ENCODE measurements at regions not wholly inside any gene's neighbourhood (a gene's known extent, or its start where the extent isn't known, plus 50 kb on each side); places are given as distances from the start of the nearest gene placed in this dataset.
"Not testable (repeated sequence)": the region's sequence is repeated elsewhere in the genome, so short reads cannot be mapped to it uniquely, and the experiment has no call there.

DNA sequence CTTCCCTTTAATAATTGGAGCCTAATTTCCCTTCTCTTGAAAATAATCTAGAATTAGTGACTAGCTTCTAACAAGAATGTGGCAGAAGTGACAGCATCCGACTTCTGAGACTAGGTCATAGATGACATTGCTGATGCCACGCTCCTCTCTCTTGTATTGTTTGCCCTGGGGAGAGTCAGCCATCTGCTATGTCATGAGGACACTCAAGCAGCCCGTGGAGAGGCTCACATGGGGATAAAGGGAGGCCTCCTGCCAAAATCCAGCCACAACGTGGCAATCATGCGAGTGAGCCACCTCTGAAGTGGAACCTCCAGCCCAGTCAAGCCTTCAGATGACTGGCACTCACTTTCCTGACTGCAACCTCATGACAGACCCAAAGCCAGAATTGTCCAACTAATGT is 54.2 kb upstream of the LRRK2 start:
- Histone ChIP-seq H3F3A (ENCODE audit: insufficient read depth, low read length) (no peaks in the 10 kb centered on the region), H3K27ac (ENCODE audit: low read depth, low read length, poor library complexity, severe bottlenecking) (no peak overlapping the region), H3K27me3 (ENCODE audit: insufficient read depth, low read length) (no peaks in the 10 kb centered on the region), H2AFZ (ENCODE audit: low read length) (peak overlapping the region; percentile 13; the same call in 1 of the 2 replicates), H3K4me2 (ENCODE audit: low read length) (no peak overlapping the region), H3K9me2 (ENCODE audit: low read depth, low read length) (no peaks in the 10 kb centered on the region), H3K4me1 (ENCODE audit: insufficient read depth, low read length, severe bottlenecking) (peaks cover 10% of the 10 kb centered on the region), H3K36me3 (ENCODE audit: insufficient read depth, low read length) (no peaks in the 10 kb centered on the region), H4K20me1 (ENCODE audit: insufficient read depth, low read length) (no peaks in the 10 kb centered on the region), H3K9me3 (ENCODE audit: low read length) (0 out of 2 replicates have a peak, but pooled peaks cover 2% of the 10 kb centered on the region), H3K79me2 (ENCODE audit: insufficient read depth, low read length) (no peaks in the 10 kb centered on the region), H3K4me3 (ENCODE audit: low read depth, low read length, poor library complexity, severe bottlenecking) (no peak overlapping the region), H3K9ac (ENCODE audit: low read length) (no peak overlapping the region)
- TF ChIP-seq EZH2 (IDR thresholded peaks at IDR 0.05; ENCODE audit: borderline replicate concordance, low read length): no peak
- TF ChIP-seq, protein P1, sequence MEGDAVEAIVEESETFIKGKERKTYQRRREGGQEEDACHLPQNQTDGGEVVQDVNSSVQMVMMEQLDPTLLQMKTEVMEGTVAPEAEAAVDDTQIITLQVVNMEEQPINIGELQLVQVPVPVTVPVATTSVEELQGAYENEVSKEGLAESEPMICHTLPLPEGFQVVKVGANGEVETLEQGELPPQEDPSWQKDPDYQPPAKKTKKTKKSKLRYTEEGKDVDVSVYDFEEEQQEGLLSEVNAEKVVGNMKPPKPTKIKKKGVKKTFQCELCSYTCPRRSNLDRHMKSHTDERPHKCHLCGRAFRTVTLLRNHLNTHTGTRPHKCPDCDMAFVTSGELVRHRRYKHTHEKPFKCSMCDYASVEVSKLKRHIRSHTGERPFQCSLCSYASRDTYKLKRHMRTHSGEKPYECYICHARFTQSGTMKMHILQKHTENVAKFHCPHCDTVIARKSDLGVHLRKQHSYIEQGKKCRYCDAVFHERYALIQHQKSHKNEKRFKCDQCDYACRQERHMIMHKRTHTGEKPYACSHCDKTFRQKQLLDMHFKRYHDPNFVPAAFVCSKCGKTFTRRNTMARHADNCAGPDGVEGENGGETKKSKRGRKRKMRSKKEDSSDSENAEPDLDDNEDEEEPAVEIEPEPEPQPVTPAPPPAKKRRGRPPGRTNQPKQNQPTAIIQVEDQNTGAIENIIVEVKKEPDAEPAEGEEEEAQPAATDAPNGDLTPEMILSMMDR (IDR thresholded peaks at IDR 0.05; ENCODE audit: low read length): no peak

DNA sequence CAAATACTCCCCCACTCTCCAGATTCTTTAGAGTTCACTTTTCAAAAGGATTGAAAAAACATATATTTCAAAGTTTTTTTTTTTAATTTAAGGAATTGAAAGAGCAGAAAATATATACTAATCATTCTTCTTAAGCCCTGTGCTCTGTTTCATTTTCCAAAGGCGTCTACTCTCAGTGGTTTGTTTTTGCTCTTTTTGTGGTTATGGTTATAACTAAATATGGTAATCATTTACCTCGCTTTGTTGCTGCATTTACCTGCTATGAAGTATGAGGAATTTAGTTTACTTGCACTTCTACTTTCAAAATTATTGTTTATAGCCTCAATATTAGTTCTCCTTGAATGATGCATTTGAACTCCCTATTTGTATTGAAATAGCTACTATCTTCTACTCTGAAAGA is 55.9 kb upstream of the LRRK2 start:
- Histone ChIP-seq H3K4me3 (ENCODE audit: low read depth, low read length, poor library complexity, severe bottlenecking) (no peak overlapping the region), H3K4me2 (ENCODE audit: low read length) (peak overlapping the region; percentile 41), H3K36me3 (ENCODE audit: insufficient read depth, low read length) (no peaks in the 10 kb centered on the region), H4K20me1 (ENCODE audit: insufficient read depth, low read length) (no peaks in the 10 kb centered on the region), H3K79me2 (ENCODE audit: insufficient read depth, low read length) (no peaks in the 10 kb centered on the region), H3K27ac (ENCODE audit: low read depth, low read length, poor library complexity, severe bottlenecking) (no peak overlapping the region), H2AFZ (ENCODE audit: low read length) (peak overlapping the region; percentile 100), H3K4me1 (ENCODE audit: insufficient read depth, low read length, severe bottlenecking) (peaks cover 10% of the 10 kb centered on the region), H3K9me2 (ENCODE audit: low read depth, low read length) (no peaks in the 10 kb centered on the region), H3K9me3 (ENCODE audit: low read length) (peaks cover 6% of the 10 kb centered on the region; the same call in 1 of the 2 replicates), H3K27me3 (ENCODE audit: insufficient read depth, low read length) (no peaks in the 10 kb centered on the region), H3K9ac (ENCODE audit: low read length) (no peak overlapping the region), H3F3A (ENCODE audit: insufficient read depth, low read length) (no peaks in the 10 kb centered on the region; the same call in 1 of the 2 replicates)
- TF ChIP-seq EZH2 (IDR thresholded peaks at IDR 0.05; ENCODE audit: borderline replicate concordance, low read length): no peak
- TF ChIP-seq, protein P1 (IDR thresholded peaks at IDR 0.05; ENCODE audit: low read length): no peak

DNA sequence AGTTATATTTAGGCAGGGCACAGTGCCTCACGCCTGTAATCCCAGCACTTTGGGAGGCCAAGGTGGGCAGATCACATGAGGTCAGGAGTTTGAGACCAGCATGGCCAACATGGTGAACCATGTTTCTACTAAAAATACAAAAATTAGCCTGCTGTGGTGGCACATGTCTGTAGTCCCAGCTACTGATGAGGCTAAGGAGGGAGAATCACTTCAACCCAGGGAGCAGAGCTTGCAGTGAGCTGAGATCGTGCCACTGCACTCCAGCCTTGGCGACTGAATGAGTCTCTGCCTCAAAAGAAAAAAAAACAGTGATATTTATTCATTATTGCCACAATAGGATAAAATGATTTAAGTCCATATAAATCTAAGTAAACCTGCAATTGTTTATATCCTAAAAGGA is 56.4 kb upstream of the LRRK2 start:
- H3K9ac ChIP-seq (ENCODE audit: low read length); H3K9me2 ChIP-seq (ENCODE audit: low read depth, low read length); H3K4me3 ChIP-seq (ENCODE audit: low read depth, low read length, poor library complexity, severe bottlenecking); H3K36me3 ChIP-seq (ENCODE audit: insufficient read depth, low read length); H3K79me2 ChIP-seq (ENCODE audit: insufficient read depth, low read length); H3F3A ChIP-seq (ENCODE audit: insufficient read depth, low read length); H3K27me3 ChIP-seq (ENCODE audit: insufficient read depth, low read length); H3K9me3 ChIP-seq (ENCODE audit: low read length); H3K4me1 ChIP-seq (ENCODE audit: insufficient read depth, low read length, severe bottlenecking); H4K20me1 ChIP-seq (ENCODE audit: insufficient read depth, low read length); H3K27ac ChIP-seq (ENCODE audit: low read depth, low read length, poor library complexity, severe bottlenecking): not testable (repeated sequence)
- H2AFZ ChIP-seq (ENCODE audit: low read length): peak overlapping the region; percentile 100
- peak overlapping the region; percentile 41 for H3K4me2 ChIP-seq (ENCODE audit: low read length)

DNA sequence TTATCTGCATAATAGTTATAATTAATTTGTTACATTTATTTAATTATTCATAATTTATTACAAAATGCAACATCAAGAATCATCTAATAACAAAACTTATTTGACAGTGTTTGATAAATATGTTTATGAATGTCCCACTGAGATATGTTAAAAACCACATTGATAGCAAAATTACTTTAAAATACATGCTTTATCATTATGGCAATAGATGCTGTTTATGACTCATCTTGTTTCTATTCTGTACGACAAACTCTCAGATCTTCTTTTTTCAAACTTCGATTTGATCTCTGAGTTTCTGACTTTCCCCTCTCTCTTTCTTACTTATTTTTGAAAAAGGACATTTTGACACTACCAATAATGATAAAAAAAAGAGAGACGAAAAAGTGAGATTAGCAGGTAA is 56.8 kb upstream of the LRRK2 start:
- no peaks in the 10 kb centered on the region for H3K9me2 ChIP-seq (ENCODE audit: low read depth, low read length)
- H3K79me2 ChIP-seq (ENCODE audit: insufficient read depth, low read length): no peaks in the 10 kb centered on the region
- H3K27me3 ChIP-seq (ENCODE audit: insufficient read depth, low read length): no peaks in the 10 kb centered on the region
- H3K36me3 ChIP-seq (ENCODE audit: insufficient read depth, low read length): no peaks in the 10 kb centered on the region
- no peak overlapping the region for H3K9ac ChIP-seq (ENCODE audit: low read length)
- H3K4me3 ChIP-seq (ENCODE audit: low read depth, low read length, poor library complexity, severe bottlenecking): no peak overlapping the region
- H3K9me3 ChIP-seq (ENCODE audit: low read length): peaks cover 6% of the 10 kb centered on the region; the same call in 1 of the 2 replicates
- TF ChIP-seq, protein P1 (IDR thresholded peaks at IDR 0.05; ENCODE audit: low read length): no peak
- TF ChIP-seq EZH2 (IDR thresholded peaks at IDR 0.05; ENCODE audit: borderline replicate concordance, low read length): no peak
- peak overlapping the region; percentile 100; the same call in 1 of the 2 replicates for H2AFZ ChIP-seq (ENCODE audit: low read length)
- peaks cover 10% of the 10 kb centered on the region for H3K4me1 ChIP-seq (ENCODE audit: insufficient read depth, low read length, severe bottlenecking)
- H4K20me1 ChIP-seq (ENCODE audit: insufficient read depth, low read length): no peaks in the 10 kb centered on the region
- no peaks in the 10 kb centered on the region; the same call in 1 of the 2 replicates for H3F3A ChIP-seq (ENCODE audit: insufficient read depth, low read length)
- no peak overlapping the region for H3K27ac ChIP-seq (ENCODE audit: low read depth, low read length, poor library complexity, severe bottlenecking)
- no peak overlapping the region for H3K4me2 ChIP-seq (ENCODE audit: low read length)
